Large intestine (tissue), 3 donors: ENCODE measurements at regions not wholly inside any gene's neighbourhood (a gene's known extent, or its start where the extent isn't known, plus 50 kb on each side); places are given as distances from the start of the nearest gene placed in this dataset.

Source experiments
- DNase-seq, 2 donors: peaks; one replicate each; pipeline versions ENCODE4 v3.0.0 to v3.0.0-alpha.2; 2013
- H3K27ac ChIP-seq: one replicate; pipeline ENCODE4 v1.5.1; 2013; ENCODE audit warnings: low read length
- H3K27me3 ChIP-seq: 2 replicates; pipeline ENCODE4 v1.6.1; 2013; ENCODE audit warnings: low read length; ENCODE audit not compliant: control insufficient read depth, insufficient read depth
- H3K36me3 ChIP-seq: 2 replicates; pipeline ENCODE4 v1.6.1; 2013; ENCODE audit warnings: low read length; ENCODE audit not compliant: control insufficient read depth, insufficient read depth
- H3K4me1 ChIP-seq: one replicate; pipeline ENCODE4 v1.6.1; 2013; ENCODE audit warnings: low read length; ENCODE audit not compliant: control insufficient read depth, insufficient read depth
- H3K4me3 ChIP-seq: one replicate; pipeline ENCODE4 v1.5.1; 2013; ENCODE audit warnings: low read length
- H3K9me3 ChIP-seq: one replicate; pipeline ENCODE4 v1.6.1; 2013; ENCODE audit warnings: mild to moderate bottlenecking, low read depth, low read length, moderate library complexity; ENCODE audit not compliant: control insufficient read depth
- WGBS: methylation state at CpG from one replicate; pipeline ENCODE4 v1.1.5; 2013; ENCODE audit warnings: low lambda C conversion rate; ENCODE audit not compliant: insufficient coverage; 5-methylcytosine and 5-hydroxymethylcytosine counted together

DNA sequence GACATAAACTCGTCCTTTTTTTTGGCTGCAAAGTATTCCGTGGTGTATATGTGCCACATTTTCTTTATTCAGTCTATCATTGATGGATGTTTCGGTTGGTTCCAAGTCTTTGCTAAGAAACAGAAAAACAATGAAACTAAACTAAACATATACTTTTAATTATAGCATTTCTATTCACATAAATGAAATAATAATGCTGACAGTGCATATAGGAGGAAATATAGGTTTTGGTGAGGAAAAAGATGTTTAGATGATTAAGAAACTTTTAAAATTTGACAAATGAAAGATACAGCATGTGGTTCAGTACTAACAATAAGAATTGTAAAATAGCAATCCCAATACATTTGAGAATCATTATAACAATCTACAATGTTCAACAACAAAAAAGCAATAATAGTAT is 1094.5 kb upstream of the CDH6 start:
- H3K27ac ChIP-seq, result no peak overlapping the region
- DNase-seq, result no peak
- H3K4me1 ChIP-seq, result no peaks in the 10 kb centered on the region
- H3K36me3 ChIP-seq, result no peaks in the 10 kb centered on the region
- H3K4me3 ChIP-seq, result no peak overlapping the region
- H3K27me3 ChIP-seq, result no peaks in the 10 kb centered on the region
- 94% methylated on average over 2 of the region's 3 CpGs for WGBS
- H3K9me3 ChIP-seq, result no peaks in the 10 kb centered on the region

DNA sequence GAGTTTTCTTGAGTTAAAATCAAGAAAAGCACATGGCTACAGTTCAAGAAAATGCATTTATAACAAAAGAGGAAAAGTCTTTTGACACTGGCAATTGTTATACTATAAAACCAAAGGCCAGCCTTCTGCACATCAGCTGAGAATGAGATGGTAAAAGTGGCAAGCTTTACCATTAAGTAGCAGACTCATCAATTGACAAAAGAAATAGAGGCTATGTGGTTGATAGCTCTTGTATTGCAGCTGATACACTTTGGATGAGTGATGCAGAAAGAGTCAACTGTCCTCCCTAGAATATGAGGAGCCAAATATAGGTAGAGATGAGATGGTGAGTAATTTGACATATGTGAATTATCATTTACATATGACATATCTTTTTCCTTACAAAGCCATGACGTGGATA is 1100.9 kb upstream of the CDH6 start:
- no peak for DNase-seq
- H3K36me3 ChIP-seq, result no peaks in the 10 kb centered on the region
- no peak overlapping the region for H3K27ac ChIP-seq
- no CpG with 5 or more reads among the region's 1 CpG for WGBS
- H3K4me3 ChIP-seq, result no peak overlapping the region
- H3K27me3 ChIP-seq, result no peaks in the 10 kb centered on the region
- no peaks in the 10 kb centered on the region for H3K4me1 ChIP-seq
- no peaks in the 10 kb centered on the region for H3K9me3 ChIP-seq

DNA sequence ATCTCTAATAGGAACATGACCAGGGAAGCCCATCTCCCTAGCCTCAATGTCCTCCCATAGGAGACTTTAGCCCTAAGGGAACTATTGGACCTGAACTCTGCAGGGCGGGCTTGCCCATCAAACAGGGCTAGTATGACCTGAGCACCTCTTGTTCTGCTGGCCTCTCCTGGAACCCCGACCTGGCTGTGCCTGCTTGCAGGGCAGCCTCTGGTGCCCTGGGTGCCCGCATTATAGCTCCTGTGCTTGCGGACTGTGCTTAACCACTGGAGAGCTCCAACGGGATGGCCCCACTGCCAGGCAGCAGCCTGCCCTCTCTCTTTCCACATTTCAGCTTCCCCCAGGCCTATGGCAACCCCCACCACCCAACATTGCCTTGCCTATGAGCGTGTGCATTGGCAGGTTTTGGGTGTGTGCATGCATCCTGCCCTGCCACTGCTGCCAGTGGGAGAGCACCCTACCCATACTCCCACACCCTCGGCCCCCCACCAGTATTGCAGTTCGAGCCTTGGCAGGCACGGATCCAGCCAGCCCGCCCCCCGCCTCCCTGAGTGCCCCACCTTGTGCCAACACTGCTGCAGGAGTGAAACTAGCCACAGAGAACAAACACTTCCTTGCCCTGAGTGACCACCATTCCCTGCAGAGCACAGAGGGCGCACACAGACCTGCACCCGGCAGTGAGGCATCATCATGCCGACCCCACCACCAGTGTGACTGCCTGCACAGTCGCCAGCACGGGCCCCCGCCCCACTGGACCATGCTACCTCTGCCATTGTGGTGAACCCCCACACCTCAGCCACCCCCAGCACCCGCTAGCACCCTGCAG is 1123.8 kb upstream of the CDH6 start:
- Histone ChIP-seq H3K4me3 (no peak overlapping the region), H3K4me1 (no peaks in the 10 kb centered on the region), H3K27ac (no peak overlapping the region), H3K9me3 (peaks cover 3% of the 10 kb centered on the region), H3K27me3 (no peaks in the 10 kb centered on the region), H3K36me3 (no peaks in the 10 kb centered on the region)
- DNase-seq, result no peak
- WGBS, result no CpG with 5 or more reads among the region's 18 CpGs

DNA sequence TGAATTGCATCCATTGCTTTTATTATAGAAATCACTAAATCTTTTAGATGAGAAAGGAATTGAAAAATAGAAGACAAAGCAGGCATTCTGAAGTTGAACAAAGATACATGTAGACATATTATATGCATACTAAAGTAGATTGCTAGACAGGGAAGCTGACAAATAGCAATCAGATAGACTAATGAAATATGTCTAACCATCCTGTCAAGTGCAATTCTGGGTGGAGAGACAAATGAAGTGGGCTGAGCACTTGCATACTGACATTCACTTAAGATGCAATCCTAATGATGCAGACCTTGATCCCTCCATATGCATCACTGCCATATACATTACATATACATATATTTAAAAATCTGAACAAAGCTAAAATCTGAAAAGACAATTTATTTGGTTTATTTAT is 1130.0 kb upstream of the CDH6 start:
- Histone ChIP-seq H3K4me1 (no peaks in the 10 kb centered on the region), H3K4me3 (no peak overlapping the region), H3K27me3 (no peaks in the 10 kb centered on the region), H3K36me3 (no peaks in the 10 kb centered on the region), H3K27ac (no peak overlapping the region), H3K9me3 (no peaks in the 10 kb centered on the region)
- DNase-seq, result no peak

DNA sequence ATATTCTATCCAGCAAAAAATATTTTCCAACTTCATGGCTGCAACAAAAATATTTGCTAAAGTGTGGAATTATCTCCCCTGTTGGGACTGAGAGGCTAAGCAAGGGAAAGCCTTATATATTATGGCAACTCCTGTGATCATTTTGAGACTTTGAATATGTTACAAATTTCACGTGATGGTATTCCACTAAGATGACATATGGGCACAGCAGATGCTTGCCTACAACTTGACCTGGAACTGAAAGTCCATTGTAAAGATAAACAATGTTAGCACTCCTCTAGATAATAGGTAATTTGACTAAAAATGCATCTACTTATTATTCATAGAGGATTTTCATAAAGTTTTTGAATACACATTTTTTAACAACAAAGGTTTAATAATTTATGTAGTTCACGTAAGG is 1141.5 kb upstream of the CDH6 start:
- Histone ChIP-seq H3K9me3 (no peaks in the 10 kb centered on the region), H3K4me3 (no peak overlapping the region), H3K4me1 (no peaks in the 10 kb centered on the region), H3K36me3 (no peaks in the 10 kb centered on the region), H3K27me3 (no peaks in the 10 kb centered on the region), H3K27ac (no peak overlapping the region)
- 83% methylated on average over 1 of the region's 2 CpGs for whole genome bisulfite sequencing
- DNase-seq, result no peak

DNA sequence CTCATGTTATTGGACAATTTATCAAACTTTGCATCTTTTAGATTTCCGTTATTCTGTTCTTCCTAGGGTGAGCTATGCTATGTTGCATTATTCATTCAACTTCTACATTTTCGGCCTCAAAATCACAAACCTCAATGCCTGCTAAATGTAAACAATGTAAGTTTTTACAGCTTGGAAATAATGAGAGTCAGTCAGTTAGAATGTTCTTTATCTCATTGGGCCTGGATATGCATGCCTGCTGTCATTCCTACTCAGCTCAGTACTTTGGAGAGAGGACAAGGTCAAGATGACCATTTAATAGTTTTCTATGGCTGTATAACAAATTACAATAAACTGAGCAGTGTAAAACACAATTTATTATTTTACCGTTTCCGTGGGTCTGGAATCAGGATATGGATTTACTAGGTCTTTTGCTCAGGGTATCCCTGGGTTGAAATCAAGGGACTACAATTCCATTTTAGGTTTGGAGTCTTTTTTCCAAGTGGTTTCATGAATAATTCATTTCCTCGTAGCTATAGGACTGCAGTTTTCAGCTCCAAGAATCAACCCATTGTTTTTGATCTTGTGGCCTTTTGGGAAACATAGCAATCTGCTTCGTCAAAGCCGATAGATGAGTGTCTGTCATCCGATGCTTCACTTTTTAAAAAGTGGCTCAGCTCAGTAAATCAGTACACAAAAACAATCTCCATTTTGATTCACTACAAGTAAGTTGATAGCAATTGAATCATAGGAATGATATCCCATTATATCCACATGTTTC is 1143.2 kb upstream of the CDH6 start:
- Histone ChIP-seq H3K36me3 (no peaks in the 10 kb centered on the region), H3K27me3 (no peaks in the 10 kb centered on the region), H3K9me3 (no peaks in the 10 kb centered on the region), H3K27ac (no peak overlapping the region), H3K4me1 (no peaks in the 10 kb centered on the region), H3K4me3 (no peak overlapping the region)
- WGBS, result 67% methylated on average over 4 of the region's 8 CpGs
- DNase-seq, result no peak

DNA sequence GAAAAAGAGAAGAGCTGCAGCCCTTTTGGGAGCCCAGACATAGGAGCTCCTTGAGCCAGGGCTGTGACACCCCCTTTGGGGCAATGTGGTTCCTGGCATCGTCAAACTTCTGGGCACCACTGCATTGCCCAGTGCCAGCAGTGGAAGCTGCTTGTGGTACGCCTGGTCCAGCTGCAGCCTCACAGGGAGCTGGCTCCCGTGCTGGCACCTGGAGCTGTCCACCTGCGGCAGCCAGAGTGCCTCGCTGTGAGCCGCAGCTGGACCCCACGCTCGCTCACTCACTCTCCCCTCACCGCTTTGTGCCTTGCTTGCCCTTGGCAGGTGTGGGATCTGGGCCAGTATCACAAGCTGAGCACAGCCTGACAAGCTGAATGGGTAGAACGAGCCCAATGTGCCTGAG is 1150.8 kb upstream of the CDH6 start:
- Histone ChIP-seq H3K4me3 (no peak overlapping the region), H3K27ac (no peak overlapping the region), H3K4me1 (no peaks in the 10 kb centered on the region), H3K9me3 (no peaks in the 10 kb centered on the region), H3K27me3 (no peaks in the 10 kb centered on the region), H3K36me3 (no peaks in the 10 kb centered on the region)
- no peak for DNase-seq
- no CpG with 5 or more reads among the region's 10 CpGs for WGBS

DNA sequence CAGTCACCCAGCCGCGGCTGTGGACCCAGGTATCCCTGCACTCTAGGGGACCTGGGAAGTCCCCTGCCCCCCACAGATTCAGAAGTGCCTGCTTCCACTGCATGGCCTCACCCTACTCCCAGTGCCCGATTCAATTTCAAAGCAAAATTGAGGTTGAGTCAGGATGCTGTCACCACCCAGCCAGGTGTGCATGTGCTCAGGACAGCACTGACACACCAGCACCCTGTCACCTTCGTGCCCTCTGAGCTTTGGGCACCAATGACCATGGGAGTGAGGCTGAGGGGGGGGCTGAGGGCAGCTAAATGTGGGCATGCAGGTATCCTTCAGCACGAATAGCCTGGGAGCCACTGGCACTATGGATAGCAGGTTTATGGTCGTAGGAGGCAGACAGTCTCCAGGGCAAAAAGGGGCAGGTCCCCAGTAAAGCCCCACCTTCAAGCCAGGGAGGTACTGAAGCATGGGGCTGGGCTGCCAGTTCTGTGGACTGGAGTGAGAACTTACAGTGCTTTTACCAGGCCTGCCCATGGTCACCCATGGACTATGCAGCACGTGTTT is 1151.6 kb upstream of the CDH6 start:
- H3K9me3 ChIP-seq, result no peaks in the 10 kb centered on the region
- no peaks in the 10 kb centered on the region for H3K4me1 ChIP-seq
- H3K4me3 ChIP-seq, result no peak overlapping the region
- no peaks in the 10 kb centered on the region for H3K36me3 ChIP-seq
- DNase-seq, result no peak
- WGBS, result 83% methylated on average over 1 of the region's 7 CpGs
- no peaks in the 10 kb centered on the region for H3K27me3 ChIP-seq
- H3K27ac ChIP-seq, result no peak overlapping the region

DNA sequence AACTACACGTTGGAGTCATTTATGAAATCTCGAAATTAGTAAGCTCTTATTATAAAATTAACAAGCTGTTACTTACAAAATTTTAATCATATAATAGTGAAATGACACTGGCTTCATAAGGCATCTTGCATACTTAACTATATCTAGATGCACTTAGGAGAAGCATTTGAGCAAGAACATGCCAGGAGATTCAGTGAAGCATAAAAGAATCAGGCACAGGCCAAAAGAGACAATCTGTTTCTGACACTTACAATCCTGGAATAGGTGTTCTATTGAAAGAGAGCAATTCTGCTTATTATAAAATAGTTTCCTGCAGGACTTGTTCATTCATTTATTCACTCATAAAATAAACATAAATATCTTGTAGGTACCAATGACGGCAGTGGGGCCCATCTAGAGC is 1152.2 kb upstream of the CDH6 start:
- Histone ChIP-seq H3K27me3 (no peaks in the 10 kb centered on the region), H3K4me1 (no peaks in the 10 kb centered on the region), H3K4me3 (no peak overlapping the region), H3K9me3 (no peaks in the 10 kb centered on the region), H3K36me3 (no peaks in the 10 kb centered on the region), H3K27ac (no peak overlapping the region)
- WGBS, result 100% methylated on average over 1 of the region's 3 CpGs
- no peak for DNase-seq

DNA sequence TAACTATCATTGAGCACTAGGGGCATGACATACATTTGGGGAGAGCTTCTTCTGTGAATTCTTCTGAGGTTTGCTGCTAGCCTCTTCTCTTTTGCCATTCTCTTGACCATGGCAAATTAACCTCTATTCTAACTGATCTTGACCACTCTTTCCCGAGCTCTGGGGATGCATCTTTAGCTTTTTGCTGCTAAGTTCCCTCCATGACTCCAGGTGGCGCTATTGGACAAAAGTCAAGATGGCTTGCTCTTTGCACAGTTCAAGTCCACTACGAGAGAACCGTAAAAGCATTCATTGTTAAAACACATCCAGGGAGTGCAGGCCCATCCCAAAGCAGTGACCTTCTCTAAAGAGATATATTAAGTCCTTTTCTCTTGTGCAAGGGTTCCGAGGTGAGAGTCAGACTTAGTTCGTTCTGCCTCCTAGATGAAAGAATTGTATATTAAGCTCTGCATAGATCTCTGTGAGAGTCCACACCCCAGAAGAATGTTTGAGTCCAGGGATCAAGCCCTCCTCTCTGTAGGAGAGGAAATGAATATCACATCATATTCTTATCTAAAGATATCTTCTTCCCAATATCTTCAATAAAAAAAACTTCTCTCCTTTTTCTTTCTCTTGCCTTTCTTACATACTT is 1152.9 kb upstream of the CDH6 start:
- peak; percentile 45 to 50 for DNase-seq
- no peaks in the 10 kb centered on the region for H3K9me3 ChIP-seq
- no peaks in the 10 kb centered on the region for H3K27me3 ChIP-seq
- WGBS, result 17% methylated on average over 1 of the region's 6 CpGs
- H3K27ac ChIP-seq, result no peak overlapping the region
- no peaks in the 10 kb centered on the region for H3K4me1 ChIP-seq
- H3K4me3 ChIP-seq, result no peak overlapping the region
- H3K36me3 ChIP-seq, result no peaks in the 10 kb centered on the region
